Endothelial cell (in vitro differentiated cells): ENCODE measurements at regions not wholly inside any gene's neighbourhood (a gene's known extent, or its start where the extent isn't known, plus 50 kb on each side); places are given as distances from the start of the nearest gene placed in this dataset.

ENCODE experiments used
- DNase-seq: peaks from one replicate; pipeline ENCODE4 v3.0.0; 2021; ENCODE audit warnings: low spot score
- H3K27ac Mint-ChIP-seq: one replicate; pipeline ENCODE4 v1.8.0; 2021; ENCODE audit warnings: mixed read lengths, inconsistent platforms; ENCODE audit not compliant: unreplicated experiment
- H3K27me3 Mint-ChIP-seq: one replicate; pipeline ENCODE4 v1.8.0; 2021; ENCODE audit warnings: mild to moderate bottlenecking, moderate library complexity, mixed read lengths, inconsistent platforms; ENCODE audit not compliant: unreplicated experiment
- H3K36me3 Mint-ChIP-seq: one replicate; pipeline ENCODE4 v1.8.0; 2021; ENCODE audit warnings: mild to moderate bottlenecking, low read depth, mixed read lengths, inconsistent platforms; ENCODE audit not compliant: unreplicated experiment
- H3K4me1 Mint-ChIP-seq: one replicate; pipeline ENCODE4 v1.8.0; 2021; ENCODE audit warnings: mild to moderate bottlenecking, mixed read lengths, inconsistent platforms; ENCODE audit not compliant: unreplicated experiment
- H3K4me3 Mint-ChIP-seq: one replicate; pipeline ENCODE4 v1.8.0; 2021; ENCODE audit warnings: mild to moderate bottlenecking, mixed read lengths, inconsistent platforms; ENCODE audit not compliant: unreplicated experiment
- H3K9me3 Mint-ChIP-seq: one replicate; pipeline ENCODE4 v1.8.0; 2021; ENCODE audit warnings: mixed read lengths, inconsistent platforms; ENCODE audit not compliant: unreplicated experiment
- TF ChIP-seq, protein P1 (sequence below): fragments of 200-600 bp; sonication (generic); IDR thresholded peaks from one replicate; pipeline ENCODE4 v1.5.0; 2021; ENCODE audit warnings: antibody characterized with exemption; ENCODE audit not compliant: unreplicated experiment

DNA sequence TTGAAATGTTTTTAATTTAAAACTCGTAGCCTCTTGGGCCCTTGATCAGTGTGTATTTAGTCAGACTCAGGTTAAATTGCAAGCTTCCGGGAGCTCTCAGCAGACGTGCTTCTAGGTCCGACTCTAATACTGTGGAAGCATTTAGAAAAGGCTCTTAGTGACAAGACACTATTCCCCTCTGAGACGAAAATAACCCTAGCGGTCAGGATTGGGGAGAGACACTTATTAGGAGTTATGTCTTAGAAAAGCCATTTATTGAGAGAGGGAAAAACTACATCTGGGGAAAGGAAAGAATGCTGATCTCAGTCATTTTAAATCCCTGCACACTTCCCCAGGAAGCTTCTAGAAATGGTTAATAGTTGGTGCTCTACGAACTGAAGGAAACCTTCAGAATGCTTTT lies 110.5 kb upstream of the NCK2 start:
- TF ChIP-seq, protein P1, sequence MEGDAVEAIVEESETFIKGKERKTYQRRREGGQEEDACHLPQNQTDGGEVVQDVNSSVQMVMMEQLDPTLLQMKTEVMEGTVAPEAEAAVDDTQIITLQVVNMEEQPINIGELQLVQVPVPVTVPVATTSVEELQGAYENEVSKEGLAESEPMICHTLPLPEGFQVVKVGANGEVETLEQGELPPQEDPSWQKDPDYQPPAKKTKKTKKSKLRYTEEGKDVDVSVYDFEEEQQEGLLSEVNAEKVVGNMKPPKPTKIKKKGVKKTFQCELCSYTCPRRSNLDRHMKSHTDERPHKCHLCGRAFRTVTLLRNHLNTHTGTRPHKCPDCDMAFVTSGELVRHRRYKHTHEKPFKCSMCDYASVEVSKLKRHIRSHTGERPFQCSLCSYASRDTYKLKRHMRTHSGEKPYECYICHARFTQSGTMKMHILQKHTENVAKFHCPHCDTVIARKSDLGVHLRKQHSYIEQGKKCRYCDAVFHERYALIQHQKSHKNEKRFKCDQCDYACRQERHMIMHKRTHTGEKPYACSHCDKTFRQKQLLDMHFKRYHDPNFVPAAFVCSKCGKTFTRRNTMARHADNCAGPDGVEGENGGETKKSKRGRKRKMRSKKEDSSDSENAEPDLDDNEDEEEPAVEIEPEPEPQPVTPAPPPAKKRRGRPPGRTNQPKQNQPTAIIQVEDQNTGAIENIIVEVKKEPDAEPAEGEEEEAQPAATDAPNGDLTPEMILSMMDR, result no peak
- Mint-ChIP-seq H3K27ac (no peak overlapping the region), H3K27me3 (no peaks in the 10 kb centered on the region), H3K4me1 (no peaks in the 10 kb centered on the region), H3K9me3 (no peaks in the 10 kb centered on the region), H3K36me3 (no peaks in the 10 kb centered on the region), H3K4me3 (no peak overlapping the region)
- no peak for DNase-seq

DNA sequence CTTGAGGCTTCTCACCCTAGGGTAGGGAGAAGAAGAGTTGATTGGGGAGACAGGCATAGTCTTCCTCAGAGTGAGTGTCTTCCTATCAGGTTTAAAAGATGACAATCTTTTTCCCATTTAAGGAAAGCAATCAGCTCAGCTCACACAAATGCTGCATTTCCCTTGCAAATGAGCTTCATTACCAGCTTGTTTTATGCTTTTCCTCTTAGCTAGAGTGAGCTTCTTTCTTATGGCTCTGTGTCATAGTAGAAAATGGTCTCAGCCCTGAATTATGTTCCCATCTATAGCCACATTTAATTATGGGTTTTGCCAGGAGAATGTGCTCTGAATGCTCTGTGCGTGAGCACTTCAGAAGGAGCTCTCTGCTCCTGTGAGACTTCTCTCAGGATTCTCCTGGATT lies 112.8 kb upstream of the NCK2 start:
- no peak overlapping the region for H3K4me3 Mint-ChIP-seq
- H3K27me3 Mint-ChIP-seq, result peaks cover 2% of the 10 kb centered on the region
- H3K27ac Mint-ChIP-seq, result no peak overlapping the region
- no peaks in the 10 kb centered on the region for H3K36me3 Mint-ChIP-seq
- TF ChIP-seq, protein P1, result no peak
- H3K4me1 Mint-ChIP-seq, result no peaks in the 10 kb centered on the region
- DNase-seq, result no peak
- no peaks in the 10 kb centered on the region for H3K9me3 Mint-ChIP-seq

DNA sequence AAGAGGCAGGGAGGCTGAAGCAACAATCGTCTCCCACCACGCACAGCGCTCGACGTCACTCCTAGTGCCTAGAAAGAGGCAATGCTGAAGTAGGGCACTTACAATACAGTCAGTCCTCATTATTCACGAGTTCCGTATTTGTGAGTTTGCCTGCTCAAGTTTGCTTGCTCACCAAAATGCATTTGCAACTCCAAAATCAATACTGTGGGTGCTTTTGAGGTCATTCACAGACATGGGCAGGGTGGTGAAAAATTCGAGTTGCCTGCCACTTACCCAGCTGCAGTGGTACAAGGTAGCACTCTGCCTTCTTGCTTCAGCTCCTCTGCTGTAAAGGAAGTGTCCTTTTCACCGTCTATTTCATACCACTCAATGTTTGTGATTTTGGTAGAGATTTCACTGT lies 113.7 kb upstream of the NCK2 start:
- TF ChIP-seq, protein P1, result no peak
- H3K27me3 Mint-ChIP-seq, result peaks cover 2% of the 10 kb centered on the region
- no peaks in the 10 kb centered on the region for H3K4me1 Mint-ChIP-seq
- DNase-seq, result no peak
- no peak overlapping the region for H3K27ac Mint-ChIP-seq
- no peaks in the 10 kb centered on the region for H3K9me3 Mint-ChIP-seq
- no peaks in the 10 kb centered on the region for H3K36me3 Mint-ChIP-seq
- H3K4me3 Mint-ChIP-seq, result no peak overlapping the region

DNA sequence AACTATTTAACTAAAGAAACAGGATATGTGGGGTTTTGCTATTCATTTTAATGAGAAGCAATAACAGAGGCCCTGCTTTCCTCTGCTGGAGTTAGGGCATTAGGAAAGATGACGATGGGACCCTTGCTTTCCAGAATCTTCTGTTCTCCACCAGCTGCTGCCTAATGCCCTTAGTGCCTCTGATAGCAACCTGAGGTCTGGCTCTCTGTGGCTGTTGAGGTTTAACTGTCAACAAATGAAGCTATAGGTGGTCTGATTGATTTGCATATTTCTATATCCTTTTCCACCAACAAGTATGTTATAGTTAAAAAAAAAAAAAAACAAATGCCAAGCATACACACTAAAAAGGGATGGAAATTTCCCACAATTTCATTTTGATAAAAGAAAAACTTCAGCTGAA lies 115.1 kb upstream of the NCK2 start:
- H3K9me3 Mint-ChIP-seq, result no peaks in the 10 kb centered on the region
- H3K36me3 Mint-ChIP-seq, result no peaks in the 10 kb centered on the region
- DNase-seq, result no peak
- H3K4me3 Mint-ChIP-seq, result no peak overlapping the region
- TF ChIP-seq, protein P1, result no peak
- no peaks in the 10 kb centered on the region for H3K4me1 Mint-ChIP-seq
- H3K27ac Mint-ChIP-seq, result no peak overlapping the region
- H3K27me3 Mint-ChIP-seq, result peaks cover 2% of the 10 kb centered on the region

DNA sequence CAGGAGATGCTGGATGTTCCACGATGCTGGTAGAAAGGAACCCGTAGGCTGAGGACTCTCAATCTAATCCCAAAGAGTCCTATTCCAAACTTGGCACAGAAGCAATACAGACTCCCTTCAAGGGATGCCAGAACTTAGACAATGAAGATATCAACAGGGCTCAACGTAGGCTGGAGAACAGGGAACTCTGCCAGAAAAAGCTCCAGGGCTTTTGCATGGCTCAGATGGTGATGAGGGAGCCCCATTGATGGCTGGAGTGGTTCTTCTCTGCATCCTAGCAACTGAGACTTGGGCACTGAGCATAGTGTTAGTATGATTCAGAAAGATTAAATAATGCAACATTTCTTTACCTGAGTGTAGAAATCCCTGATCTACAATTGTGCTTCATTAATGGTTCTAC lies 117.2 kb upstream of the NCK2 start:
- Mint-ChIP-seq H3K9me3 (no peaks in the 10 kb centered on the region), H3K27ac (no peak overlapping the region), H3K27me3 (peaks cover 2% of the 10 kb centered on the region), H3K36me3 (no peaks in the 10 kb centered on the region), H3K4me1 (no peaks in the 10 kb centered on the region), H3K4me3 (no peak overlapping the region)
- DNase-seq, result no peak
- TF ChIP-seq, protein P1, result no peak
